Keratinocyte (primary cell): ENCODE measurements at regions not wholly inside any gene's neighbourhood (a gene's known extent, or its start where the extent isn't known, plus 50 kb on each side); places are given as distances from the start of the nearest gene placed in this dataset.

Experiments
- DNase-seq: peaks from one replicate; pipeline ENCODE4 v3.0.0-alpha.2; 2011; ENCODE audit warnings: low read depth, missing footprints, low spot score
- FAIRE-seq: peaks from 2 replicates; lab custom pipeline; 2011; peaks lifted over from hg19 to GRCh38; lab: Jason Lieb, UNC
- H2AFZ ChIP-seq: 2 replicates; pipeline ENCODE4 v1.6.0; 2012; ENCODE audit warnings: low read length, control low read depth, inconsistent platforms; ENCODE audit not compliant: control insufficient read depth
- H3K27ac ChIP-seq: 2 replicates; pipeline ENCODE4 v1.5.1; 2011; ENCODE audit warnings: low read length; ENCODE audit not compliant: control insufficient read depth, insufficient read depth
- H3K27me3 ChIP-seq: 3 replicates; pipeline ENCODE4 v1.6.0; 2011; ENCODE audit warnings: low read length; ENCODE audit not compliant: control insufficient read depth, insufficient read depth; ENCODE audit errors: extremely low read depth
- H3K36me3 ChIP-seq, 2 experiments: 2 replicates in 1 of 2; 3 replicates in 1 of 2; pipeline ENCODE4 v1.5.1; 2011; ENCODE audit warnings: low read length in 2 of 2, mild to moderate bottlenecking in 1 of 2; ENCODE audit not compliant: control insufficient read depth in 2 of 2, insufficient read depth in 2 of 2; ENCODE audit errors: extremely low read depth in 1 of 2
- H3K4me1 ChIP-seq: 3 replicates; pipeline ENCODE4 v1.5.1; 2011; ENCODE audit warnings: low read length; ENCODE audit not compliant: control insufficient read depth, insufficient read depth; ENCODE audit errors: extremely low read depth
- H3K4me2 ChIP-seq: 3 replicates; pipeline ENCODE4 v1.6.0; 2011; ENCODE audit warnings: low read depth, low read length; ENCODE audit not compliant: control insufficient read depth, insufficient read depth; ENCODE audit errors: extremely low read depth
- H3K4me3 ChIP-seq, 3 experiments: fragments of 200-600 bp in 1 of 3; sonication (generic) in 1 of 3; 2 replicates in 2 of 3; 3 replicates in 1 of 3; pipeline ENCODE4 v1.5.1; 2011 to 2016; ENCODE audit warnings: low read length in 3 of 3, mild to moderate bottlenecking in 3 of 3, control low read depth in 2 of 3, inconsistent platforms in 1 of 3, low read depth in 1 of 3, mixed read lengths in 1 of 3, mixed run types in 1 of 3, moderate library complexity in 1 of 3; ENCODE audit not compliant: control insufficient read depth in 2 of 3, insufficient read depth in 2 of 3; ENCODE audit errors: extremely low read depth in 1 of 3
- H3K79me2 ChIP-seq: 2 replicates; pipeline ENCODE4 v1.6.0; 2012; ENCODE audit warnings: low read length; ENCODE audit not compliant: control insufficient read depth, insufficient read depth
- H3K9ac ChIP-seq: 3 replicates; pipeline ENCODE4 v1.6.0; 2011; ENCODE audit warnings: low read length; ENCODE audit not compliant: control insufficient read depth, insufficient read depth; ENCODE audit errors: extremely low read depth
- H3K9me1 ChIP-seq: 3 replicates; pipeline ENCODE4 v1.6.0; 2011; ENCODE audit warnings: low read length; ENCODE audit not compliant: control insufficient read depth, insufficient read depth; ENCODE audit errors: extremely low read depth
- H3K9me3 ChIP-seq: 2 replicates; pipeline ENCODE4 v1.5.1; 2012; ENCODE audit warnings: low read depth, low read length; ENCODE audit not compliant: control insufficient read depth
- H4K20me1 ChIP-seq: 3 replicates; pipeline ENCODE4 v1.6.0; 2011; ENCODE audit warnings: low read length; ENCODE audit not compliant: control insufficient read depth, insufficient read depth; ENCODE audit errors: extremely low read depth
- EZH2 ChIP-seq: IDR thresholded peaks from one replicate; pipeline ENCODE4 v1.6.1; 2012; ENCODE audit warnings: inconsistent platforms, mild to moderate bottlenecking, low read length, moderate library complexity
- dilution Hi-C: fragments of 300-500 bp; cut with MboI; formaldehyde crosslinking; loops from one replicate; pipeline ENCODE4 v1.7.0; 2020; ENCODE audit warnings: low sequenced_read_pairs; ENCODE audit not compliant: extremely low pct_ligation_motif_present
- TF ChIP-seq, protein P1 (sequence below), 3 experiments: IDR thresholded peaks in 1 of 3; conservative IDR thresholded peaks in 1 of 3; optimal IDR thresholded peaks in 1 of 3; 2 replicates in 2 of 3; 3 replicates in 1 of 3; pipeline versions ENCODE3 to v1.5.1; 2011; ENCODE audit warnings: low read length in 3 of 3, mild to moderate bottlenecking in 3 of 3, moderate library complexity in 2 of 3, control low read depth in 1 of 3, inconsistent platforms in 1 of 3; ENCODE audit not compliant: insufficient read depth in 2 of 3; ENCODE audit errors: extremely low read depth in 1 of 3

DNA sequence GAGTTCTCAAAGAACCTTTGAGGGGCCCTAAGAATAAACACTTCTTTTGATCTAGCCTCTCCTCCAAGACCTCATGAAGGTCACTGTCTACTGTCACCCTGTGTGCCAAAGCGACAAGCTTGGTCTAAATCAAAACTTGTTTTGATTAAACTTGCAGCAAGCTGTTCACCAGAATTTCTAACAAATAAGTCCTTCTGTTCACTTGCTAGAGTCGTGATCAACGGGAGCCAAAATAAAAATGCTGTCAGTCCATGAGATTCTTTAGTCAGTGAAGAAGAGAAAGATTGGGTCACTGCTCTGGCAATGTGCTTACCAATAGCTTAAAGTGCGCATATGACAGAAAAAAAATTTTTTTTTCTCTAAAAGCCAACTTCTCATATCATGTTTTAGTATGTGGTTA lies 53.9 kb upstream of the GALNT5 start:
- TF ChIP-seq, protein P1, sequence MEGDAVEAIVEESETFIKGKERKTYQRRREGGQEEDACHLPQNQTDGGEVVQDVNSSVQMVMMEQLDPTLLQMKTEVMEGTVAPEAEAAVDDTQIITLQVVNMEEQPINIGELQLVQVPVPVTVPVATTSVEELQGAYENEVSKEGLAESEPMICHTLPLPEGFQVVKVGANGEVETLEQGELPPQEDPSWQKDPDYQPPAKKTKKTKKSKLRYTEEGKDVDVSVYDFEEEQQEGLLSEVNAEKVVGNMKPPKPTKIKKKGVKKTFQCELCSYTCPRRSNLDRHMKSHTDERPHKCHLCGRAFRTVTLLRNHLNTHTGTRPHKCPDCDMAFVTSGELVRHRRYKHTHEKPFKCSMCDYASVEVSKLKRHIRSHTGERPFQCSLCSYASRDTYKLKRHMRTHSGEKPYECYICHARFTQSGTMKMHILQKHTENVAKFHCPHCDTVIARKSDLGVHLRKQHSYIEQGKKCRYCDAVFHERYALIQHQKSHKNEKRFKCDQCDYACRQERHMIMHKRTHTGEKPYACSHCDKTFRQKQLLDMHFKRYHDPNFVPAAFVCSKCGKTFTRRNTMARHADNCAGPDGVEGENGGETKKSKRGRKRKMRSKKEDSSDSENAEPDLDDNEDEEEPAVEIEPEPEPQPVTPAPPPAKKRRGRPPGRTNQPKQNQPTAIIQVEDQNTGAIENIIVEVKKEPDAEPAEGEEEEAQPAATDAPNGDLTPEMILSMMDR (optimal IDR thresholded peaks at IDR 0.05 in 1 of 3, IDR thresholded peaks at IDR 0.05 in 1 of 3, conservative IDR thresholded peaks at IDR 0.05 in 1 of 3; ENCODE audit: extremely low read depth in 1 of 3, insufficient read depth in 2 of 3, low read length in 3 of 3), result no peak
- TF ChIP-seq EZH2, result no peak
- H3K36me3 ChIP-seq, result no peaks in the 10 kb centered on the region
- no peaks in the 10 kb centered on the region for H3K9me3 ChIP-seq
- no peaks in the 10 kb centered on the region for H4K20me1 ChIP-seq
- H3K4me3 ChIP-seq, result no peak overlapping the region
- H3K27ac ChIP-seq, result no peak overlapping the region
- H2AFZ ChIP-seq, result no peak overlapping the region
- no peaks in the 10 kb centered on the region for H3K4me1 ChIP-seq
- H3K9ac ChIP-seq, result no peak overlapping the region
- dilution Hi-C loops, result no loop called here
- H3K27me3 ChIP-seq, result no peaks in the 10 kb centered on the region
- FAIRE-seq, result no peak
- no peaks in the 10 kb centered on the region for H3K9me1 ChIP-seq
- H3K4me2 ChIP-seq, result no peak overlapping the region
- DNase-seq, result no peak
- no peaks in the 10 kb centered on the region for H3K79me2 ChIP-seq

DNA sequence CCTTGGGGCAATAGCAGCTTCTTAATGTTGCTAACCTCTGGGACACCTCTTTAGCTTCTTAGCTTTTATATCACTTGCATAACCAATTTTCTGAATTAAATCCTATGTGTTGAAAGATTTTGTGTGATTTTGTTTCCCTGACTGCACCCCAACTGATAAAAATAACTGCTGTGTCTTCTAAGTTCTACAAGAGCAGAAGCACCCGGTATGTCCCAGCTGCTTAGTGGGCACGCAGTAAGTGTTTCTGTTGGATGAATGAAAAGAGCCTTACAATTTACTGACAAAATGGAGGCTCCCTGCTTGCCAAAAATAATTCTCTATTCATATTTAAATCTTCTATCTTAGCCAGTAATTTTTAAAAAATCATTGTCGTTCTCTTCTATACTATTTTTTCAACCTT lies 53.1 kb upstream of the GALNT5 start:
- DNase-seq (no peak), FAIRE-seq (no peak)
- Histone ChIP-seq H2AFZ (no peak overlapping the region), H3K9me1 (no peaks in the 10 kb centered on the region), H3K27ac (no peak overlapping the region), H3K4me2 (no peak overlapping the region), H3K4me3 (no peak overlapping the region), H3K27me3 (no peaks in the 10 kb centered on the region), H4K20me1 (no peaks in the 10 kb centered on the region), H3K79me2 (no peaks in the 10 kb centered on the region), H3K4me1 (no peaks in the 10 kb centered on the region), H3K9me3 (no peaks in the 10 kb centered on the region), H3K36me3 (no peaks in the 10 kb centered on the region), H3K9ac (no peak overlapping the region)
- dilution Hi-C loops, result no loop called here
- TF ChIP-seq, protein P1 (optimal IDR thresholded peaks at IDR 0.05 in 1 of 3, IDR thresholded peaks at IDR 0.05 in 1 of 3, conservative IDR thresholded peaks at IDR 0.05 in 1 of 3; ENCODE audit: extremely low read depth in 1 of 3, insufficient read depth in 2 of 3, low read length in 3 of 3), result no peak
- TF ChIP-seq EZH2, result no peak
